Astrocyte of the spinal cord (primary cell): ENCODE measurements at regions not wholly inside any gene's neighbourhood (a gene's known extent, or its start where the extent isn't known, plus 50 kb on each side); places are given as distances from the start of the nearest gene placed in this dataset.
A peak's percentile ranks its signal among the peaks of the same experiment; 100 is the strongest.

Experiments used
- DNase-seq: peaks from one replicate; pipeline ENCODE4 v3.0.0; 2011; ENCODE audit warnings: low read depth, low spot score
- H3K4me3 ChIP-seq: 2 replicates; pipeline ENCODE4 v1.5.1; 2011; ENCODE audit warnings: low read depth, mild to moderate bottlenecking, low read length, moderate library complexity
- CTCF ChIP-seq: IDR thresholded peaks from 2 replicates; pipeline ENCODE4 v1.5.1; 2012; ENCODE audit warnings: low read depth, mild to moderate bottlenecking, low read length, inconsistent platforms
- in situ Hi-C: cut with HindIII; loops from 2 replicates; pipeline ENCODE4 v1.10.0; 2017; ENCODE audit warnings: low sequenced_read_pairs

- no peak for TF ChIP-seq CTCF
- no peak for DNase-seq
- H3K4me3 ChIP-seq = no peak overlapping the region
- in situ Hi-C loops = no loop called here
Observed at GRCh38 chr5:125555591-125555990, 809.2 kb upstream of the ZNF608 start.

GRCh38 chr5:125558016-125558415, 811.6 kb upstream of the ZNF608 start:
- TF ChIP-seq CTCF = no peak
- in situ Hi-C loops = no loop called here
- no peak overlapping the region for H3K4me3 ChIP-seq
- DNase-seq = no peak

- H3K4me3 ChIP-seq = no peak overlapping the region
- DNase-seq = no peak
- in situ Hi-C loops = no loop called here
- no peak for TF ChIP-seq CTCF
Observed at GRCh38 chr5:125558466-125558865, 812.0 kb upstream of the ZNF608 start.

- H3K4me3 ChIP-seq = no peak overlapping the region
- peak; percentile 94 for DNase-seq
Observed at GRCh38 chr5:125559296-125559695, 812.9 kb upstream of the ZNF608 start.

GRCh38 chr5:125560476-125561225, 814.2 kb upstream of the ZNF608 start:
- H3K4me3 ChIP-seq = no peak overlapping the region
- in situ Hi-C loops = no loop called here
- peak; percentile 35 for DNase-seq
- TF ChIP-seq CTCF = no peak

More at GRCh38 chr5:125559296-125559695, 812.9 kb upstream of the ZNF608 start:
- in situ Hi-C loops = no loop called here
- TF ChIP-seq CTCF = no peak

- no peak overlapping the region for H3K4me3 ChIP-seq
- TF ChIP-seq CTCF = no peak
- in situ Hi-C loops = no loop called here
- no peak for DNase-seq
Observed at GRCh38 chr5:125564317-125564975, 818.0 kb upstream of the ZNF608 start.
